Tibial nerve (tissue), 4 donors: ENCODE measurements at regions not wholly inside any gene's neighbourhood (a gene's known extent, or its start where the extent isn't known, plus 50 kb on each side); places are given as distances from the start of the nearest gene placed in this dataset.

Experiments used
- CTCF ChIP-seq, 5 experiments: fragments of 200-600 bp in 3 of 5; fragments of 450-650 bp in 2 of 5; sonication (generic) in 3 of 5; IDR thresholded peaks; one replicate each; pipeline ENCODE4 v1.5.1; 2016 to 2019; ENCODE audit warnings: antibody characterized with exemption in 5 of 5, mild to moderate bottlenecking in 3 of 5, moderate library complexity in 2 of 5
- EP300 ChIP-seq, 2 donors: sonication (generic); formaldehyde crosslinking; IDR thresholded peaks; one replicate each; pipeline ENCODE4 v1.6.1; 2017; ENCODE audit warnings: antibody characterized with exemption in 2 of 2, mild to moderate bottlenecking in 1 of 2
- POLR2A ChIP-seq, 2 donors: fragments of 450-650 bp; IDR thresholded peaks; one replicate each; pipeline ENCODE4 v1.6.1; 2017; ENCODE audit warnings: antibody characterized with exemption in 2 of 2, mild to moderate bottlenecking in 2 of 2, moderate library complexity in 2 of 2

GRCh38 chr6:137589067-137589848, 95.1 kb upstream of the OLIG3 start:
- no peak for TF ChIP-seq POLR2A (IDR thresholded peaks at IDR 0.05)
- peak in 1 of 5 experiments; percentile 20 for TF ChIP-seq CTCF (IDR thresholded peaks at IDR 0.05)
- no peak for TF ChIP-seq EP300 (IDR thresholded peaks at IDR 0.05)
